OCI-LY1 (cell line): ENCODE measurements at regions not wholly inside any gene's neighbourhood (a gene's known extent, or its start where the extent isn't known, plus 50 kb on each side); places are given as distances from the start of the nearest gene placed in this dataset.
"Not testable (repeated sequence)": the region's sequence is repeated elsewhere in the genome, so short reads cannot be mapped to it uniquely, and the experiment has no call there.

Source experiments
- EZH2 ChIP-seq: fragments of 200-600 bp; sonication (generic), shearing (Covaris generic); IDR thresholded peaks from 2 replicates; pipeline ENCODE4 v1.8.0; 2017; ENCODE audit warnings: borderline replicate concordance, mixed run types, mild to moderate bottlenecking, antibody characterized with exemption, low read length, moderate library complexity, mixed read lengths
- TF ChIP-seq, protein P1 (sequence below): fragments of 200-600 bp; sonication (generic), shearing (Covaris generic); IDR thresholded peaks from 2 replicates; pipeline ENCODE4 v1.5.1; 2017; ENCODE audit warnings: mild to moderate bottlenecking, antibody characterized with exemption, low read length, moderate library complexity, mixed read lengths

DNA sequence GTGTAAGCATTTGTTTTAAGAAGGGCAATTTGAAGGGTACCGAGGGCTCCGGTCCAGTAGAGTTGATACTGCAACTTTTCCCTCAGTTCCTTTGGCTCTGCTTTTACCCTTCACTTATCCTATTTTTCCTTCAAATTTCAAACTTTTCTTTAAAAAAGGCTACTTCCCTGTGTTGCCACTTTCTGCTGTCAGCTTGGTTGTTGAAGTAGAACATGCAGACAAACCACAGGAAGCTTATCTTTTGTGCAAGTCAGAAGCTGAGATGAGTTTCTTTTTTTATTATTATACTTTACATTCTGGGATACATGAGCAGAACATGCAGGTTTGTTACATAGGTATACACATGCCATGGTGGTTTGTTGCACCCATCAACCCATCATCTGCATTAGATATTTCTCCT, 89.1 kb upstream of the FREM3 start:
- TF ChIP-seq, protein P1, sequence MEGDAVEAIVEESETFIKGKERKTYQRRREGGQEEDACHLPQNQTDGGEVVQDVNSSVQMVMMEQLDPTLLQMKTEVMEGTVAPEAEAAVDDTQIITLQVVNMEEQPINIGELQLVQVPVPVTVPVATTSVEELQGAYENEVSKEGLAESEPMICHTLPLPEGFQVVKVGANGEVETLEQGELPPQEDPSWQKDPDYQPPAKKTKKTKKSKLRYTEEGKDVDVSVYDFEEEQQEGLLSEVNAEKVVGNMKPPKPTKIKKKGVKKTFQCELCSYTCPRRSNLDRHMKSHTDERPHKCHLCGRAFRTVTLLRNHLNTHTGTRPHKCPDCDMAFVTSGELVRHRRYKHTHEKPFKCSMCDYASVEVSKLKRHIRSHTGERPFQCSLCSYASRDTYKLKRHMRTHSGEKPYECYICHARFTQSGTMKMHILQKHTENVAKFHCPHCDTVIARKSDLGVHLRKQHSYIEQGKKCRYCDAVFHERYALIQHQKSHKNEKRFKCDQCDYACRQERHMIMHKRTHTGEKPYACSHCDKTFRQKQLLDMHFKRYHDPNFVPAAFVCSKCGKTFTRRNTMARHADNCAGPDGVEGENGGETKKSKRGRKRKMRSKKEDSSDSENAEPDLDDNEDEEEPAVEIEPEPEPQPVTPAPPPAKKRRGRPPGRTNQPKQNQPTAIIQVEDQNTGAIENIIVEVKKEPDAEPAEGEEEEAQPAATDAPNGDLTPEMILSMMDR: not testable (repeated sequence)
- not testable (repeated sequence) for TF ChIP-seq EZH2
